ENCODE measurements at regions not wholly inside any gene's neighbourhood (a gene's known extent, or its start where the extent isn't known, plus 50 kb on each side); places are given as distances from the start of the nearest gene placed in this dataset.

DNA sequence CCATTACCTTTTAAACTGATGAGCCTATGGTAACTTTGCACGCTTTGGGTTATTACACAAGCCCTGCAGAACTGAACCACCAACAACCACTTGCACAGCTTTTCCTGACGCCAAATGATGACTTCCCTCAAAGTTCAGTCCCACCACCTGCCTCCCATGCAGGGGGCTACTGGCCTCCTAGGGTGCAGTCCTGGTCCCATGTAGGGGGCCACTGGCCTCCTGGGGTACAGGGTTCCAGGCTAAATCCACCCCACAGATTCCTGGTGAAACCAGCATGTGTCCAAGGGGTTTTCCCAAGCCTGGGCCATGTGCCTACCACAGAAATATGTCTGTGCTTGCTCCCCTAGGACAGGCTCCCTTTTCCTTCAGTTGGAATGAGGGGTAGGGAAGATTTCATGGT, 73.4 kb upstream of the ZNF678 start:
- DNase-seq (ENCODE audit: low read depth in 1 of 2, low spot score in 1 of 2), result no peak
- H3K27me3 ChIP-seq (ENCODE audit: insufficient read depth, poor library complexity, severe bottlenecking), result no peaks in the 10 kb centered on the region
- H3K4me3 ChIP-seq (replicated peaks; ENCODE audit: insufficient read depth, low read length), result no peak overlapping the region
- no peak overlapping the region for H3K27ac ChIP-seq (replicated peaks)
- TF ChIP-seq CTCF (IDR thresholded peaks at IDR 0.05; ENCODE audit: insufficient read depth, low read length), result no peak
- no peak for TF ChIP-seq GABPA (IDR thresholded peaks at IDR 0.05; ENCODE audit: low read depth)
- TF ChIP-seq, protein P1, sequence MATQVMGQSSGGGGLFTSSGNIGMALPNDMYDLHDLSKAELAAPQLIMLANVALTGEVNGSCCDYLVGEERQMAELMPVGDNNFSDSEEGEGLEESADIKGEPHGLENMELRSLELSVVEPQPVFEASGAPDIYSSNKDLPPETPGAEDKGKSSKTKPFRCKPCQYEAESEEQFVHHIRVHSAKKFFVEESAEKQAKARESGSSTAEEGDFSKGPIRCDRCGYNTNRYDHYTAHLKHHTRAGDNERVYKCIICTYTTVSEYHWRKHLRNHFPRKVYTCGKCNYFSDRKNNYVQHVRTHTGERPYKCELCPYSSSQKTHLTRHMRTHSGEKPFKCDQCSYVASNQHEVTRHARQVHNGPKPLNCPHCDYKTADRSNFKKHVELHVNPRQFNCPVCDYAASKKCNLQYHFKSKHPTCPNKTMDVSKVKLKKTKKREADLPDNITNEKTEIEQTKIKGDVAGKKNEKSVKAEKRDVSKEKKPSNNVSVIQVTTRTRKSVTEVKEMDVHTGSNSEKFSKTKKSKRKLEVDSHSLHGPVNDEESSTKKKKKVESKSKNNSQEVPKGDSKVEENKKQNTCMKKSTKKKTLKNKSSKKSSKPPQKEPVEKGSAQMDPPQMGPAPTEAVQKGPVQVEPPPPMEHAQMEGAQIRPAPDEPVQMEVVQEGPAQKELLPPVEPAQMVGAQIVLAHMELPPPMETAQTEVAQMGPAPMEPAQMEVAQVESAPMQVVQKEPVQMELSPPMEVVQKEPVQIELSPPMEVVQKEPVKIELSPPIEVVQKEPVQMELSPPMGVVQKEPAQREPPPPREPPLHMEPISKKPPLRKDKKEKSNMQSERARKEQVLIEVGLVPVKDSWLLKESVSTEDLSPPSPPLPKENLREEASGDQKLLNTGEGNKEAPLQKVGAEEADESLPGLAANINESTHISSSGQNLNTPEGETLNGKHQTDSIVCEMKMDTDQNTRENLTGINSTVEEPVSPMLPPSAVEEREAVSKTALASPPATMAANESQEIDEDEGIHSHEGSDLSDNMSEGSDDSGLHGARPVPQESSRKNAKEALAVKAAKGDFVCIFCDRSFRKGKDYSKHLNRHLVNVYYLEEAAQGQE (IDR thresholded peaks at IDR 0.05; ENCODE audit: insufficient replicate concordance, low read depth), result no peak
- TF ChIP-seq SPI1 (IDR thresholded peaks at IDR 0.05; ENCODE audit: borderline replicate concordance, low read depth), result no peak
- no peak for TF ChIP-seq POLR2AphosphoS5 (IDR thresholded peaks at IDR 0.05; ENCODE audit: low read depth)

DNA sequence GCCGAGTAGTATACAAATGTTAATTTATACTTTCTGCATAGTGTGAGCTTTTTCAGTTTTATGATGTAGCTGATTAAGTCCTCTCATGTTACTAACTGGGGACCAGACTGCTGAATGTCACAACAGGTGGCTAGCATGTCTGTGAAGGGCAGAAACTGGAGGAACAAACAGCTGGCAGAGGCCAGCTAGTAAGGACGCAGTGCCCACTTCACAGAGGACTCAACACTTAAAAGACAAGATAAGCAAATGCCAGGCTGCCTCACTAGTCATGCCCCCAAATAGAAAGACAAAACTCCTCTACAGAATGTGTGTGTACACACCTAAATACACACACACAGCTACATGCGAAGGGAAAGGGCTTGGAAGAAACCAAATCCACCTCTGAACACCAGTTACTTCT, 73.8 kb upstream of the ZNF678 start:
- Histone ChIP-seq H3K4me3 (replicated peaks; ENCODE audit: insufficient read depth, low read length) (no peak overlapping the region), H3K27me3 (ENCODE audit: insufficient read depth, poor library complexity, severe bottlenecking) (no peaks in the 10 kb centered on the region), H3K27ac (replicated peaks) (no peak overlapping the region)
- no peak for DNase-seq (ENCODE audit: low read depth in 1 of 2, low spot score in 1 of 2)
- TF ChIP-seq POLR2AphosphoS5 (IDR thresholded peaks at IDR 0.05; ENCODE audit: low read depth), result no peak
- TF ChIP-seq CTCF (IDR thresholded peaks at IDR 0.05; ENCODE audit: insufficient read depth, low read length), result no peak
- TF ChIP-seq, protein P1 (IDR thresholded peaks at IDR 0.05; ENCODE audit: insufficient replicate concordance, low read depth), result no peak
- no peak for TF ChIP-seq GABPA (IDR thresholded peaks at IDR 0.05; ENCODE audit: low read depth)
- TF ChIP-seq SPI1 (IDR thresholded peaks at IDR 0.05; ENCODE audit: borderline replicate concordance, low read depth), result no peak

GRCh38 chr1:227487606-227488005, 75.8 kb upstream of the ZNF678 start:
- Histone ChIP-seq H3K4me3 (replicated peaks; ENCODE audit: insufficient read depth, low read length) (no peak overlapping the region), H3K27me3 (ENCODE audit: insufficient read depth, poor library complexity, severe bottlenecking) (no peaks in the 10 kb centered on the region), H3K27ac (replicated peaks) (no peak overlapping the region)
- TF ChIP-seq, protein P1 (IDR thresholded peaks at IDR 0.05; ENCODE audit: insufficient replicate concordance, low read depth), result no peak
- TF ChIP-seq SPI1 (IDR thresholded peaks at IDR 0.05; ENCODE audit: borderline replicate concordance, low read depth) (no peak), POLR2AphosphoS5 (IDR thresholded peaks at IDR 0.05; ENCODE audit: low read depth) (no peak)
- no peak for DNase-seq (ENCODE audit: low read depth in 1 of 2, low spot score in 1 of 2)

DNA sequence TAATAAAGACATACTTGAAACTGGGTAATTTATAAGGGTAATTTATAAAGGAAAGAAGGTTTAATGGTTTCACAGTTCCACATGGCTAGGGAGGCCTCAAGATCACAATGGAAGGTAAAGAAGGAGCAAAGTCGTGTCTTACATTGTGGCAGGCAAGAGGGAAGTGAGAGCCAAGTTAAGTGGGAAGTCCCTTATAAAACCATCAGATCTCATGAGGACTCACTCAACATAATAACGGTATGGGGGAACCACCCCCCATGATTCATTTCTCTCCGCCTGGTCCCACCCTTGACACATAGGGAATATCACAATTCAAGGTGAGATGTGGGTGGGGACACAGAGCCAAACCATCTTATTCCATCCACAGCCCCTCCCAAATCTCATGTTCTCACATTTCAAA, 76.8 kb upstream of the ZNF678 start:
- Histone ChIP-seq H3K27ac (replicated peaks) (no peak overlapping the region), H3K4me3 (replicated peaks; ENCODE audit: insufficient read depth, low read length) (no peak overlapping the region), H3K27me3 (ENCODE audit: insufficient read depth, poor library complexity, severe bottlenecking) (no peaks in the 10 kb centered on the region)
- TF ChIP-seq GABPA (IDR thresholded peaks at IDR 0.05; ENCODE audit: low read depth) (no peak), SPI1 (IDR thresholded peaks at IDR 0.05; ENCODE audit: borderline replicate concordance, low read depth) (no peak), CTCF (IDR thresholded peaks at IDR 0.05; ENCODE audit: insufficient read depth, low read length) (no peak), POLR2AphosphoS5 (IDR thresholded peaks at IDR 0.05; ENCODE audit: low read depth) (no peak)
- TF ChIP-seq, protein P1 (IDR thresholded peaks at IDR 0.05; ENCODE audit: insufficient replicate concordance, low read depth), result no peak
- no peak for DNase-seq (ENCODE audit: low read depth in 1 of 2, low spot score in 1 of 2)

Measured in HL-60 (cell line).